Stomach smooth muscle (tissue), 2 donors: ENCODE measurements at regions not wholly inside any gene's neighbourhood (a gene's known extent, or its start where the extent isn't known, plus 50 kb on each side); places are given as distances from the start of the nearest gene placed in this dataset.

Experiments used
- H3K27ac ChIP-seq: one replicate; pipeline ENCODE4 v1.7.0; 2013; ENCODE audit warnings: mild to moderate bottlenecking, low read length, inconsistent platforms
- H3K27me3 ChIP-seq, 2 donors: one replicate each; pipeline ENCODE4 v1.7.0; 2013; ENCODE audit warnings: low read length in 2 of 2; ENCODE audit not compliant: insufficient read depth in 2 of 2, control insufficient read depth in 1 of 2
- H3K36me3 ChIP-seq, 2 donors: one replicate each; pipeline ENCODE4 v1.7.0; 2013; ENCODE audit warnings: low read length in 2 of 2; ENCODE audit not compliant: control insufficient read depth in 2 of 2, insufficient read depth in 2 of 2
- H3K4me1 ChIP-seq: one replicate; pipeline ENCODE4 v1.7.0; 2013; ENCODE audit warnings: low read length; ENCODE audit not compliant: control insufficient read depth, insufficient read depth
- H3K4me3 ChIP-seq, 2 donors: one replicate each; pipeline ENCODE4 v1.7.0; 2013; ENCODE audit warnings: low read length in 2 of 2
- H3K9ac ChIP-seq, 2 donors: one replicate each; pipeline ENCODE4 v1.7.0; 2013; ENCODE audit warnings: low read length in 2 of 2, mild to moderate bottlenecking in 1 of 2
- H3K9me3 ChIP-seq, 2 donors: one replicate each; pipeline ENCODE4 v1.7.0; 2013; ENCODE audit warnings: low read length in 2 of 2; ENCODE audit not compliant: control insufficient read depth in 2 of 2
- donor health status: healthy.
- donor health status: Pancreatic carcinoma.

- H3K9ac ChIP-seq: no peak overlapping the region
- H3K36me3 ChIP-seq: no peaks in the 10 kb centered on the region
Observed at GRCh38 chr3:22893644-22894325, 309.3 kb upstream of the UBE2E2 start.

GRCh38 chr3:22894865-22895264 is 308.3 kb upstream of the UBE2E2 start:
- H3K36me3 ChIP-seq: no peaks in the 10 kb centered on the region

More at GRCh38 chr3:22893644-22894325, 309.3 kb upstream of the UBE2E2 start:
- H3K4me3 ChIP-seq: no peak overlapping the region
- H3K9me3 ChIP-seq: no peaks in the 10 kb centered on the region
- no peaks in the 10 kb centered on the region for H3K27me3 ChIP-seq
- peaks cover 22% of the 10 kb centered on the region for H3K4me1 ChIP-seq
- no peak overlapping the region for H3K27ac ChIP-seq

GRCh38 chr3:22895671-22896070 is 307.5 kb upstream of the UBE2E2 start:
- Histone ChIP-seq H3K9me3 (no peaks in the 10 kb centered on the region), H3K4me3 (no peak overlapping the region), H3K4me1 (peaks cover 22% of the 10 kb centered on the region), H3K27ac (no peak overlapping the region), H3K27me3 (no peaks in the 10 kb centered on the region), H3K9ac (no peak overlapping the region), H3K36me3 (no peaks in the 10 kb centered on the region)

More at GRCh38 chr3:22894865-22895264, 308.3 kb upstream of the UBE2E2 start:
- Histone ChIP-seq H3K4me3 (no peak overlapping the region), H3K27me3 (no peaks in the 10 kb centered on the region), H3K27ac (no peak overlapping the region), H3K9ac (no peak overlapping the region), H3K9me3 (no peaks in the 10 kb centered on the region), H3K4me1 (peaks cover 22% of the 10 kb centered on the region)

GRCh38 chr3:22898558-22898957 is 304.6 kb upstream of the UBE2E2 start:
- peaks cover 16% of the 10 kb centered on the region for H3K4me1 ChIP-seq
- no peaks in the 10 kb centered on the region for H3K27me3 ChIP-seq
- no peak overlapping the region for H3K27ac ChIP-seq
- no peaks in the 10 kb centered on the region for H3K36me3 ChIP-seq
- H3K4me3 ChIP-seq: no peak overlapping the region
- H3K9me3 ChIP-seq: no peaks in the 10 kb centered on the region
- H3K9ac ChIP-seq: no peak overlapping the region

GRCh38 chr3:22899441-22899840 is 303.7 kb upstream of the UBE2E2 start:
- Histone ChIP-seq H3K27ac (no peak overlapping the region), H3K36me3 (no peaks in the 10 kb centered on the region), H3K4me3 (no peak overlapping the region), H3K9ac (no peak overlapping the region), H3K27me3 (no peaks in the 10 kb centered on the region), H3K9me3 (no peaks in the 10 kb centered on the region), H3K4me1 (peaks cover 12% of the 10 kb centered on the region)

- no peaks in the 10 kb centered on the region for H3K27me3 ChIP-seq
- H3K4me1 ChIP-seq: peaks cover 8% of the 10 kb centered on the region
- no peak overlapping the region for H3K9ac ChIP-seq
- H3K27ac ChIP-seq: no peak overlapping the region
- no peaks in the 10 kb centered on the region for H3K9me3 ChIP-seq
- no peaks in the 10 kb centered on the region for H3K36me3 ChIP-seq
- H3K4me3 ChIP-seq: no peak overlapping the region
Observed at GRCh38 chr3:22900296-22900695, 302.8 kb upstream of the UBE2E2 start.

GRCh38 chr3:22901684-22902083 is 301.4 kb upstream of the UBE2E2 start:
- Histone ChIP-seq H3K9ac (no peak overlapping the region), H3K9me3 (no peaks in the 10 kb centered on the region), H3K27ac (no peak overlapping the region), H3K4me3 (no peak overlapping the region), H3K27me3 (no peaks in the 10 kb centered on the region), H3K36me3 (no peaks in the 10 kb centered on the region), H3K4me1 (peaks cover 8% of the 10 kb centered on the region)

DNA sequence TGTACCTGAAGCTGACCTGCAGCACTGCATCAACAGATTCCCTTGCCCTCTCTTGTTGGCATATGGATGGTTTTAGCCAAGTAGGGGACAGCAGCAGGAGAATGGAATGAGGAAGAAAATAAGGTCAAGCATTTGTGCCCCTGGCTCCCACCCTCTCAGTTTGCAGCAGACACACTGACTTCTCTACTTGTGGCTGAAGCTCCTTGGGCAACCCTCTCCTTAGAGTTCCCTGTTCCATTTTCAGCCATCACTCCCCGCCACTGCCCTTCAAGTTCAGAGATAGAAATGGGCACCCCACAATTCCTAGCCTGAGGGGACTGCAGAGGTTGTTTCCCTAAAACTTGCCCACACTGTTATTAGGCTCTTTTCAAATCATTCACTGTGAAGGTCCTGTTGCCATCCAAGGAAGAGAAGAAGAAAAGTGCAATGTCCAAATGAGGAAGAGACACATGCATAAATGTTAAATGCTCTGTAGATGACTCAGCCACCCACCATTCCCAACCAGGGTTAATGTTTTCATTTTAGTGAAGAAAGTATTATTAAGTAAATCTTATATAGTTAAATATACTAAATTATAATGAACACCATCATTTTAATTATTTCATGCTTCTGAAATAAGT is 295.9 kb upstream of the UBE2E2 start:
- H3K36me3 ChIP-seq: no peaks in the 10 kb centered on the region
- H3K9ac ChIP-seq: no peak overlapping the region
- no peaks in the 10 kb centered on the region for H3K9me3 ChIP-seq
- no peaks in the 10 kb centered on the region for H3K27me3 ChIP-seq
- no peak overlapping the region for H3K4me3 ChIP-seq
- no peak overlapping the region for H3K27ac ChIP-seq
- peaks cover 8% of the 10 kb centered on the region for H3K4me1 ChIP-seq

GRCh38 chr3:22907796-22908195 is 295.3 kb upstream of the UBE2E2 start:
- Histone ChIP-seq H3K4me3 (no peak overlapping the region), H3K4me1 (peaks cover 8% of the 10 kb centered on the region), H3K27ac (no peak overlapping the region), H3K36me3 (no peaks in the 10 kb centered on the region), H3K9ac (no peak overlapping the region), H3K27me3 (no peaks in the 10 kb centered on the region), H3K9me3 (no peaks in the 10 kb centered on the region)

- H3K9me3 ChIP-seq: no peaks in the 10 kb centered on the region
- no peak overlapping the region for H3K4me3 ChIP-seq
- H3K27ac ChIP-seq: no peak overlapping the region
- peak overlapping the region in 1 of 2 donors; percentile 30 for H3K9ac ChIP-seq
- no peaks in the 10 kb centered on the region for H3K36me3 ChIP-seq
- peaks cover 8% of the 10 kb centered on the region for H3K4me1 ChIP-seq
- H3K27me3 ChIP-seq: no peaks in the 10 kb centered on the region
Observed at GRCh38 chr3:22908989-22909507, 294.1 kb upstream of the UBE2E2 start.

- H3K4me3 ChIP-seq: no peak overlapping the region
Observed at GRCh38 chr3:22916933-22917332, 286.2 kb upstream of the UBE2E2 start.

More at GRCh38 chr3:22916933-22917332, 286.2 kb upstream of the UBE2E2 start:
- Histone ChIP-seq H3K36me3 (no peaks in the 10 kb centered on the region), H3K9ac (no peak overlapping the region), H3K27ac (no peak overlapping the region), H3K9me3 (no peaks in the 10 kb centered on the region), H3K27me3 (no peaks in the 10 kb centered on the region), H3K4me1 (no peaks in the 10 kb centered on the region)
